ENCODE measurements at regions not wholly inside any gene's neighbourhood (a gene's known extent, or its start where the extent isn't known, plus 50 kb on each side); places are given as distances from the start of the nearest gene placed in this dataset.

- H3K27me3 ChIP-seq (ENCODE audit: control insufficient read depth, insufficient read depth, low read length) = no peaks in the 10 kb centered on the region
- peak in 1 of 6 donors; percentile 39 for DNase-seq (ENCODE audit: low read depth in 4 of 6, low spot score in 6 of 6)
- no peaks in the 10 kb centered on the region for H3K36me3 ChIP-seq (ENCODE audit: control insufficient read depth, insufficient read depth, low read length)
- H3K4me1 ChIP-seq (ENCODE audit: control insufficient read depth, insufficient read depth, low read length) = no peaks in the 10 kb centered on the region
- H3K27ac ChIP-seq (ENCODE audit: low read depth, low read length) = no peak overlapping the region
- 83% methylated on average over 1 of the region's 2 CpGs for WGBS (ENCODE audit: insufficient coverage)
- H3K9me3 ChIP-seq (ENCODE audit: control insufficient read depth, insufficient read depth, low read length) = no peaks in the 10 kb centered on the region
- no peak overlapping the region for H3K4me3 ChIP-seq (ENCODE audit: low read depth, low read length)
These were observed 724.0 kb upstream of the ZNF608 start for GRCh38 chr5:125470280-125470902.

DNA sequence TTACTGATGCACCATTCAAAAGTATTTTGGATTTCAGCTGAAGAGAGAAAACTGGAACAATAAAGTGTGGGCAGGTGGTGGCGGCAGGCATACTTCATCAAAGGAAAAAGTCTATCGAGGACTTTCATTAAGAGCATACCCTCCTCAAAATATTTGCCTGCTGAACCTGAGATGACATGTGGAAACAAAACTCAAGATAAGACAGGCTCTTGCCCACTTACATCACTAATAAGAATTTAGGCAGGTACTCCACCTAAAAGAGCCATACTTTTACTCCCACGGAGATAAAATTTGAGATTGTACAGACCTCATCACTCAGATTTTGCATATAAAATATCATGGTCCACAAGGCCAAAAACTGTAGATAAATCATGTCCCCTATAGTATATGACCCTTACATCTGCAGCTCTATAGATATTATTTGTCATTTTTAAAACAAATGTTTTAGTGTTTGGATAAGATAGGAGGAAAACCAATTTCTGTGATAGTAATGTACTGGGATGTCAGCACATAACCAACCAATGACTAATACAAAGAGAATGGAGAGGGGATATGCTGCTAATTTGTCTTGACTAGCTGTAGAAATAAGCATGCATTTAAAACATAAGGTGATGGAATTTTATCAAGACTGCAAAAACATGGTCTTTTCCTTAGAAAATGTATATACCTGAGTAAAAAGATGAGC, 730.6 kb upstream of the ZNF608 start:
- Histone ChIP-seq H3K27me3 (ENCODE audit: control insufficient read depth, insufficient read depth, low read length) (no peaks in the 10 kb centered on the region), H3K9me3 (ENCODE audit: control insufficient read depth, insufficient read depth, low read length) (no peaks in the 10 kb centered on the region), H3K4me1 (ENCODE audit: control insufficient read depth, insufficient read depth, low read length) (no peaks in the 10 kb centered on the region), H3K27ac (ENCODE audit: low read depth, low read length) (no peak overlapping the region), H3K36me3 (ENCODE audit: control insufficient read depth, insufficient read depth, low read length) (no peaks in the 10 kb centered on the region), H3K4me3 (ENCODE audit: low read depth, low read length) (no peak overlapping the region)
- no peak for DNase-seq (ENCODE audit: low read depth in 4 of 6, low spot score in 6 of 6)
- 100% methylated on average over 1 of the region's 3 CpGs for WGBS (ENCODE audit: insufficient coverage)

DNA sequence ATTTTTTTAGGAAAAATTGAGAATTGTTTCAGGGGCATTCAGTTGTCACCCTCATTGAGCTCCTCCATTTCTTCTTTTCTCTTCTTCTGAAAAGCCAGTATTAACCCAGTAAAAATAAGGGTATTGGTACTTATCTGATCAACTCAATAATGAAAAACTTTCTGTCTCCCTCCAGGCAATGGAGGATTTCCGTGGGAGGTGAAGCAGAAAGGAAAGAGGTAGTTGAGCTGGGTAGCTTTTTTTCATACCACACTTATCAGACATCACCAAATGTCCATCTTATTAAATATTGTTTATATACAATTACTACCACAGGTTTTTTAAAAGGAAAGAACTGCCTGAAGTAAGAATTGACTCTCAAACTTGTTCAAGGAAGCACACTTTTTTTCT, 731.1 kb upstream of the ZNF608 start:
- WGBS (ENCODE audit: insufficient coverage) = no CpG with 5 or more reads among the region's 1 CpG
- Histone ChIP-seq H3K4me1 (ENCODE audit: control insufficient read depth, insufficient read depth, low read length) (no peaks in the 10 kb centered on the region), H3K27ac (ENCODE audit: low read depth, low read length) (no peak overlapping the region), H3K36me3 (ENCODE audit: control insufficient read depth, insufficient read depth, low read length) (no peaks in the 10 kb centered on the region), H3K4me3 (ENCODE audit: low read depth, low read length) (no peak overlapping the region), H3K27me3 (ENCODE audit: control insufficient read depth, insufficient read depth, low read length) (no peaks in the 10 kb centered on the region), H3K9me3 (ENCODE audit: control insufficient read depth, insufficient read depth, low read length) (no peaks in the 10 kb centered on the region)
- DNase-seq (ENCODE audit: low read depth in 4 of 6, low spot score in 6 of 6) = no peak

- no peak overlapping the region for H3K4me3 ChIP-seq (ENCODE audit: low read depth, low read length)
- no peaks in the 10 kb centered on the region for H3K4me1 ChIP-seq (ENCODE audit: control insufficient read depth, insufficient read depth, low read length)
- H3K27ac ChIP-seq (ENCODE audit: low read depth, low read length) = no peak overlapping the region
- WGBS (ENCODE audit: insufficient coverage) = 100% methylated on average over 3 of the region's 4 CpGs
- H3K36me3 ChIP-seq (ENCODE audit: control insufficient read depth, insufficient read depth, low read length) = no peaks in the 10 kb centered on the region
- no peak for DNase-seq (ENCODE audit: low read depth in 4 of 6, low spot score in 6 of 6)
- no peaks in the 10 kb centered on the region for H3K9me3 ChIP-seq (ENCODE audit: control insufficient read depth, insufficient read depth, low read length)
- H3K27me3 ChIP-seq (ENCODE audit: control insufficient read depth, insufficient read depth, low read length) = no peaks in the 10 kb centered on the region
These were observed 732.2 kb upstream of the ZNF608 start for GRCh38 chr5:125478599-125478998.

GRCh38 chr5:125480911-125481310, 734.5 kb upstream of the ZNF608 start:
- no peaks in the 10 kb centered on the region for H3K36me3 ChIP-seq (ENCODE audit: control insufficient read depth, insufficient read depth, low read length)
- 65% methylated on average over 4 of the region's 5 CpGs for WGBS (ENCODE audit: insufficient coverage)
- no peaks in the 10 kb centered on the region for H3K9me3 ChIP-seq (ENCODE audit: control insufficient read depth, insufficient read depth, low read length)
- no peaks in the 10 kb centered on the region for H3K27me3 ChIP-seq (ENCODE audit: control insufficient read depth, insufficient read depth, low read length)
- H3K4me1 ChIP-seq (ENCODE audit: control insufficient read depth, insufficient read depth, low read length) = peaks cover 5% of the 10 kb centered on the region
- DNase-seq (ENCODE audit: low read depth in 4 of 6, low spot score in 6 of 6) = no peak
- H3K4me3 ChIP-seq (ENCODE audit: low read depth, low read length) = no peak overlapping the region
- H3K27ac ChIP-seq (ENCODE audit: low read depth, low read length) = no peak overlapping the region

DNA sequence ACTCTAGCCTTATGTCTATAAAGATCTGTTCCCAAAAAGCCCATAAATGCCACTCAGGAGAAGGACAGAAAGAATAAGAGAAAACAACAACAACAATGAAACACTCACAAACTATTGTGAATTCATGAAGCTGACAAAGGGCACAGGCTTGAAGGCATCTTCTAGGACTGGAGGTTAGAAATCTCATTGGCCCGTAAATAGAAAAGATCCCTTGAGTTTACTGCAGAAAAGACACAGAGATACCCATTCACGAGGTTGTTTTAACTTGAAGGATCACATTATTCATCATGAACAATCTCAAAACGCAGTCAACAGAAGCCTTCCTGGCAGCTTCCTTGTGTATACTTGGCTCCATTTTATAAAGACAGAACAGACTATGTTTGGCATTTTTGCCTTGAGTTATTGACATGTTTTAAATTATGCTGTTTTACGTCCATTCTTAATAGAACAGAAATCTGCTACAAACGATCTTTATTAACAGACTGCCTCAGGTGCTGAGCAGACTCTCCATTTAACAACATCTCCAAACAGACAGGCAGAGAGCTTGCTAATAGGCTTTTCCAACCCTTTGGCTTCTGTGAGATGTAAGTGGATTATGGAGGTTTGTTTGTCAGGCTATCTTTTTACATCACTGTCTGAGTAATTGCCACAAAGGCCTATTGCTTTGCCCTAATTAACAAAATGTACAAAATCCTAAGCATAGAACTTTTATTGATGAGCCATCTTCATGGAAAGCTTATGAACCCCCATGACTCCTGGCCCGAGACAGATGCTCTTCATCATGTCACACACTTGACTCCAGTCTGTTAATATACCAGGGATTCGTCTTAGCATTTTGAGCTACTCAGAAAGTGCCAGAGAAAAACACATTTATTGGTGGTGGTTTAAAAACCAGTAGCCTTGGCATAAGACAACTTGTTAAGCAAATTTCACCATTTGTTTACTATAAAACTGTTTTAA, 735.3 kb upstream of the ZNF608 start:
- Histone ChIP-seq H3K9me3 (ENCODE audit: control insufficient read depth, insufficient read depth, low read length) (no peaks in the 10 kb centered on the region), H3K4me1 (ENCODE audit: control insufficient read depth, insufficient read depth, low read length) (peaks cover 5% of the 10 kb centered on the region), H3K27ac (ENCODE audit: low read depth, low read length) (no peak overlapping the region), H3K4me3 (ENCODE audit: low read depth, low read length) (no peak overlapping the region), H3K27me3 (ENCODE audit: control insufficient read depth, insufficient read depth, low read length) (no peaks in the 10 kb centered on the region), H3K36me3 (ENCODE audit: control insufficient read depth, insufficient read depth, low read length) (no peaks in the 10 kb centered on the region)
- 80% methylated on average over 1 of the region's 7 CpGs for WGBS (ENCODE audit: insufficient coverage)
- DNase-seq (ENCODE audit: low read depth in 4 of 6, low spot score in 6 of 6) = peak in 2 of 6 donors; percentile 63 to 81

DNA sequence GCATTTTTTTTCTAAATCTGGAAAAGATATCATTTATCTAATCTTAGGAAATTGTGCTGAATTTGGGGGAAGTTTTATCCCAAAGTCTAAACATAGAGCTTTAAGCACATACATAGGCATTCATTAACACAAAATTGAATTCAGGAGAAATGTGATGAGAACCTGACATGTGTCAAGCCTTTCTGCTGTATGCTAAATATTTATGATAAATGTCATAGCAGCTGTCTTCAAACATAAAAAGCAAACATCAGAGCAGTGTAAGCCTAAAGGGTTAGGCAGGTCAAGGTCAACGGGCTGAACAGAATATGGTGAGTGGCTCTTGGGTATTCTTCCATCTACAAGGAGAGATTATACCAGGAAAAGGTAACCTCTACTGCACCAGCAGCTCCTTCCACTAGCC, 737.2 kb upstream of the ZNF608 start:
- Histone ChIP-seq H3K36me3 (ENCODE audit: control insufficient read depth, insufficient read depth, low read length) (no peaks in the 10 kb centered on the region), H3K27ac (ENCODE audit: low read depth, low read length) (no peak overlapping the region), H3K4me3 (ENCODE audit: low read depth, low read length) (no peak overlapping the region), H3K4me1 (ENCODE audit: control insufficient read depth, insufficient read depth, low read length) (peaks cover 5% of the 10 kb centered on the region), H3K27me3 (ENCODE audit: control insufficient read depth, insufficient read depth, low read length) (no peaks in the 10 kb centered on the region), H3K9me3 (ENCODE audit: control insufficient read depth, insufficient read depth, low read length) (no peaks in the 10 kb centered on the region)
- no peak for DNase-seq (ENCODE audit: low read depth in 4 of 6, low spot score in 6 of 6)
- no CpG with 5 or more reads among the region's 1 CpG for WGBS (ENCODE audit: insufficient coverage)

GRCh38 chr5:125484272-125484741, 737.9 kb upstream of the ZNF608 start:
- Histone ChIP-seq H3K27ac (ENCODE audit: low read depth, low read length) (peak overlapping the region; percentile 79), H3K27me3 (ENCODE audit: control insufficient read depth, insufficient read depth, low read length) (no peaks in the 10 kb centered on the region), H3K4me1 (ENCODE audit: control insufficient read depth, insufficient read depth, low read length) (peaks cover 5% of the 10 kb centered on the region), H3K4me3 (ENCODE audit: low read depth, low read length) (no peak overlapping the region), H3K36me3 (ENCODE audit: control insufficient read depth, insufficient read depth, low read length) (no peaks in the 10 kb centered on the region), H3K9me3 (ENCODE audit: control insufficient read depth, insufficient read depth, low read length) (no peaks in the 10 kb centered on the region)
- WGBS (ENCODE audit: insufficient coverage) = no CpG with 5 or more reads among the region's 3 CpGs
- DNase-seq (ENCODE audit: low read depth in 4 of 6, low spot score in 6 of 6) = no peak

- Histone ChIP-seq H3K27me3 (ENCODE audit: control insufficient read depth, insufficient read depth, low read length) (no peaks in the 10 kb centered on the region), H3K4me1 (ENCODE audit: control insufficient read depth, insufficient read depth, low read length) (peaks cover 5% of the 10 kb centered on the region), H3K27ac (ENCODE audit: low read depth, low read length) (peak overlapping the region; percentile 79), H3K4me3 (ENCODE audit: low read depth, low read length) (peak overlapping the region; percentile 4), H3K36me3 (ENCODE audit: control insufficient read depth, insufficient read depth, low read length) (no peaks in the 10 kb centered on the region), H3K9me3 (ENCODE audit: control insufficient read depth, insufficient read depth, low read length) (no peaks in the 10 kb centered on the region)
- peak; percentile 55 to 92 (median 72) for DNase-seq (ENCODE audit: low read depth in 4 of 6, low spot score in 6 of 6)
- WGBS (ENCODE audit: insufficient coverage) = 43% methylated on average over 4 of the region's 10 CpGs
These were observed 738.6 kb upstream of the ZNF608 start for GRCh38 chr5:125484742-125485641.
